GM23338 (cell line): ENCODE measurements at regions not wholly inside any gene's neighbourhood (a gene's known extent, or its start where the extent isn't known, plus 50 kb on each side); places are given as distances from the start of the nearest gene placed in this dataset.

Source experiments
- ATAC-seq: fragments of 200-7000 bp; cut with Tn5 transposase; 3 replicates; pipeline ENCODE4 v1.9.1; 2020
- DNase-seq: peaks from one replicate; pipeline ENCODE4 v3.0.0-alpha.2; 2015; ENCODE audit warnings: low spot score
- H2AFZ ChIP-seq: fragments of 200-600 bp; sonication (generic); 2 replicates; pipeline ENCODE4 v1.8.0; 2016; ENCODE audit warnings: antibody characterized with exemption, mild to moderate bottlenecking, moderate library complexity
- H3F3A ChIP-seq: fragments of 200-600 bp; sonication (generic); replicated peaks from 2 replicates; pipeline ENCODE4 v1.8.0; 2017; ENCODE audit warnings: antibody characterized with exemption, mixed run types, low read depth
- H3K27ac ChIP-seq: fragments of 200-600 bp; sonication (generic); 2 replicates; pipeline ENCODE4 v1.6.1; 2016; ENCODE audit warnings: low read depth
- H3K27me3 ChIP-seq: fragments of 200-600 bp; sonication (generic); 2 replicates; pipeline ENCODE4 v1.8.0; 2016; ENCODE audit warnings: mild to moderate bottlenecking, mixed run types, moderate library complexity; ENCODE audit not compliant: insufficient read depth
- H3K36me3 ChIP-seq: fragments of 200-600 bp; sonication (generic); 2 replicates; pipeline ENCODE4 v1.8.0; 2016; ENCODE audit warnings: mild to moderate bottlenecking; ENCODE audit not compliant: insufficient read depth
- H3K4me1 ChIP-seq: fragments of 200-600 bp; sonication (generic); 2 replicates; pipeline ENCODE4 v1.8.0; 2016; ENCODE audit warnings: mild to moderate bottlenecking, moderate library complexity; ENCODE audit not compliant: insufficient read depth
- H3K4me2 ChIP-seq: fragments of 200-600 bp; sonication (generic); 2 replicates; pipeline ENCODE4 v1.7.1; 2017; ENCODE audit warnings: mixed run types
- H3K4me3 ChIP-seq: fragments of 200-600 bp; sonication (generic); 2 replicates; pipeline ENCODE4 v1.6.1; 2016; ENCODE audit warnings: mixed run types
- H3K79me2 ChIP-seq: fragments of 200-600 bp; sonication (generic); replicated peaks from 2 replicates; pipeline ENCODE4 v1.8.0; 2017; ENCODE audit warnings: mild to moderate bottlenecking; ENCODE audit not compliant: insufficient read depth
- H3K9me2 ChIP-seq: fragments of 200-600 bp; sonication (generic); 2 replicates; pipeline ENCODE4 v1.8.0; 2017; ENCODE audit not compliant: insufficient read depth
- H4K20me1 ChIP-seq: fragments of 200-600 bp; sonication (generic); replicated peaks from 2 replicates; pipeline ENCODE4 v1.8.0; 2017; ENCODE audit warnings: mild to moderate bottlenecking; ENCODE audit not compliant: insufficient read depth
- H3K27ac Mint-ChIP-seq: 2 replicates; pipeline ENCODE4 v1.8.0; 2020; ENCODE audit warnings: inconsistent platforms, mild to moderate bottlenecking, moderate library complexity, mixed read lengths
- H3K27me3 Mint-ChIP-seq: 3 replicates; pipeline ENCODE4 v1.8.0; 2022; ENCODE audit warnings: low read depth, mild to moderate bottlenecking, moderate library complexity, mixed read lengths, inconsistent platforms; ENCODE audit not compliant: insufficient read depth, poor library complexity
- H3K36me3 Mint-ChIP-seq: 3 replicates; pipeline ENCODE4 v1.8.0; 2021; ENCODE audit warnings: low read depth, mild to moderate bottlenecking, inconsistent platforms, moderate library complexity, mixed read lengths
- H3K4me1 Mint-ChIP-seq: 3 replicates; pipeline ENCODE4 v1.8.0; 2020; ENCODE audit warnings: mild to moderate bottlenecking, inconsistent platforms, mixed read lengths
- H3K4me3 Mint-ChIP-seq: 3 replicates; pipeline ENCODE4 v1.8.0; 2021; ENCODE audit warnings: moderate library complexity, mild to moderate bottlenecking, inconsistent platforms, mixed read lengths
- H3K9me3 Mint-ChIP-seq: 3 replicates; pipeline ENCODE4 v1.8.0; 2020; ENCODE audit warnings: moderate library complexity, mild to moderate bottlenecking, inconsistent platforms, mixed read lengths
- CREB1 ChIP-seq: fragments of 250-450 bp; sonication (Bioruptor Pico); IDR thresholded peaks from 2 replicates; pipeline ENCODE4 v1.5.0; 2020; ENCODE audit warnings: low read depth, mild to moderate bottlenecking, moderate library complexity
- EZH2 ChIP-seq: fragments of 200-600 bp; sonication (generic); IDR thresholded peaks from one replicate; pipeline ENCODE4 v1.8.0; 2017; ENCODE audit warnings: antibody characterized with exemption, mild to moderate bottlenecking, low read depth; ENCODE audit not compliant: unreplicated experiment
- EZH2phosphoT487 ChIP-seq: fragments of 200-600 bp; sonication (generic); IDR thresholded peaks from one replicate; pipeline ENCODE4 v1.8.1; 2018; ENCODE audit warnings: antibody characterized with exemption; ENCODE audit not compliant: unreplicated experiment
- JUNB ChIP-seq: IDR thresholded peaks from one replicate; pipeline ENCODE4 v1.6.1; 2016; ENCODE audit warnings: antibody characterized with exemption; ENCODE audit not compliant: unreplicated experiment
- NANOG ChIP-seq: IDR thresholded peaks from 2 replicates; pipeline ENCODE4 v1.6.1; 2016; ENCODE audit warnings: antibody characterized with exemption, borderline replicate concordance
- POLR2AphosphoS5 ChIP-seq: IDR thresholded peaks from 2 replicates; pipeline ENCODE4 v1.6.1; 2016; ENCODE audit warnings: antibody characterized with exemption, low read depth
- STAT1 ChIP-seq: IDR thresholded peaks from one replicate; pipeline ENCODE4 v1.6.1; 2016; ENCODE audit warnings: antibody characterized with exemption; ENCODE audit not compliant: unreplicated experiment
- ZNF331 ChIP-seq: fragments of 250-450 bp; sonication (Bioruptor Pico); IDR thresholded peaks from 2 replicates; pipeline ENCODE4 v1.5.0; 2020; ENCODE audit warnings: low read depth, mild to moderate bottlenecking, moderate library complexity
- TF ChIP-seq, protein P1 (sequence below): IDR thresholded peaks from 2 replicates; pipeline ENCODE4 v1.6.1; 2016; ENCODE audit warnings: antibody characterized with exemption
- TF ChIP-seq, protein P2 (sequence below), 2 experiments: fragments of 200-600 bp in 1 of 2; sonication (generic) in 1 of 2; conservative IDR thresholded peaks; 2 replicates each; pipeline versions ENCODE4 v1.5.1 to v1.6.1; 2016 to 2017; ENCODE audit warnings: antibody characterized with exemption in 2 of 2, low read depth in 2 of 2, mild to moderate bottlenecking in 2 of 2, moderate library complexity in 1 of 2
- TF ChIP-seq, protein P3 (sequence below): IDR thresholded peaks from one replicate; pipeline ENCODE4 v1.6.1; 2018; ENCODE audit warnings: antibody characterized with exemption; ENCODE audit not compliant: unreplicated experiment
- TF ChIP-seq, protein P4 (sequence below): fragments of 250-450 bp; sonication (Bioruptor Pico); IDR thresholded peaks from 2 replicates; pipeline ENCODE4 v1.5.0; 2020; ENCODE audit warnings: mild to moderate bottlenecking, moderate library complexity

DNA sequence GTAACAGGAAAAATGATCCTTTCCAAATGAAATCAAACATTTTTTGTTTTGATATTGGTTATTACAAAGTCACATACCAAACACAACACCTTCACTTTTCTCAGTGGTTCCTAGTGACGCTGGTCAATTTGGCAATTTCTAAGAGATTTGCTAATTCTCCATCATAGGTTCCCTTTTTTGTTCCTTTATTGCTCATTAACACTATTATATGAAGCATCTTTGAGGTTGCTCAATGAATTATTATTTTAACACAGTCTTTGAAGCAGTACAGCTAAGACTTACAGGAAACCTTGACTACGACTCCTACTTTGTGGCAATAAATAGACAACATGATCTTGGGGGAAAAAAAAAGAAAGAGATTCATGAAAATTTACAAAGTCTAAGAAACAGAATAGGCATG lies 152.2 kb upstream of the VRK2 start:
- Mint-ChIP-seq H3K27me3 (no peaks in the 10 kb centered on the region), H3K4me3 (no peak overlapping the region), H3K36me3 (no peaks in the 10 kb centered on the region), H3K27ac (no peak overlapping the region), H3K9me3 (no peaks in the 10 kb centered on the region), H3K4me1 (no peaks in the 10 kb centered on the region)
- Histone ChIP-seq H3K4me1 (no peaks in the 10 kb centered on the region), H3K79me2 (no peaks in the 10 kb centered on the region), H2AFZ (no peak overlapping the region), H3K27ac (no peak overlapping the region), H3K4me3 (no peak overlapping the region), H3F3A (no peaks in the 10 kb centered on the region), H4K20me1 (no peaks in the 10 kb centered on the region), H3K27me3 (no peaks in the 10 kb centered on the region), H3K4me2 (no peak overlapping the region), H3K9me2 (no peaks in the 10 kb centered on the region), H3K36me3 (no peaks in the 10 kb centered on the region)
- TF ChIP-seq, protein P1, sequence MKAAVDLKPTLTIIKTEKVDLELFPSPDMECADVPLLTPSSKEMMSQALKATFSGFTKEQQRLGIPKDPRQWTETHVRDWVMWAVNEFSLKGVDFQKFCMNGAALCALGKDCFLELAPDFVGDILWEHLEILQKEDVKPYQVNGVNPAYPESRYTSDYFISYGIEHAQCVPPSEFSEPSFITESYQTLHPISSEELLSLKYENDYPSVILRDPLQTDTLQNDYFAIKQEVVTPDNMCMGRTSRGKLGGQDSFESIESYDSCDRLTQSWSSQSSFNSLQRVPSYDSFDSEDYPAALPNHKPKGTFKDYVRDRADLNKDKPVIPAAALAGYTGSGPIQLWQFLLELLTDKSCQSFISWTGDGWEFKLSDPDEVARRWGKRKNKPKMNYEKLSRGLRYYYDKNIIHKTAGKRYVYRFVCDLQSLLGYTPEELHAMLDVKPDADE, result no peak
- no peak for TF ChIP-seq EZH2
- no peak for TF ChIP-seq NANOG
- no peak for TF ChIP-seq EZH2phosphoT487
- TF ChIP-seq, protein P2, sequence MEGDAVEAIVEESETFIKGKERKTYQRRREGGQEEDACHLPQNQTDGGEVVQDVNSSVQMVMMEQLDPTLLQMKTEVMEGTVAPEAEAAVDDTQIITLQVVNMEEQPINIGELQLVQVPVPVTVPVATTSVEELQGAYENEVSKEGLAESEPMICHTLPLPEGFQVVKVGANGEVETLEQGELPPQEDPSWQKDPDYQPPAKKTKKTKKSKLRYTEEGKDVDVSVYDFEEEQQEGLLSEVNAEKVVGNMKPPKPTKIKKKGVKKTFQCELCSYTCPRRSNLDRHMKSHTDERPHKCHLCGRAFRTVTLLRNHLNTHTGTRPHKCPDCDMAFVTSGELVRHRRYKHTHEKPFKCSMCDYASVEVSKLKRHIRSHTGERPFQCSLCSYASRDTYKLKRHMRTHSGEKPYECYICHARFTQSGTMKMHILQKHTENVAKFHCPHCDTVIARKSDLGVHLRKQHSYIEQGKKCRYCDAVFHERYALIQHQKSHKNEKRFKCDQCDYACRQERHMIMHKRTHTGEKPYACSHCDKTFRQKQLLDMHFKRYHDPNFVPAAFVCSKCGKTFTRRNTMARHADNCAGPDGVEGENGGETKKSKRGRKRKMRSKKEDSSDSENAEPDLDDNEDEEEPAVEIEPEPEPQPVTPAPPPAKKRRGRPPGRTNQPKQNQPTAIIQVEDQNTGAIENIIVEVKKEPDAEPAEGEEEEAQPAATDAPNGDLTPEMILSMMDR (conservative IDR thresholded peaks at IDR 0.05; ENCODE audit: low read depth in 2 of 2), result no peak
- TF ChIP-seq, protein P3, sequence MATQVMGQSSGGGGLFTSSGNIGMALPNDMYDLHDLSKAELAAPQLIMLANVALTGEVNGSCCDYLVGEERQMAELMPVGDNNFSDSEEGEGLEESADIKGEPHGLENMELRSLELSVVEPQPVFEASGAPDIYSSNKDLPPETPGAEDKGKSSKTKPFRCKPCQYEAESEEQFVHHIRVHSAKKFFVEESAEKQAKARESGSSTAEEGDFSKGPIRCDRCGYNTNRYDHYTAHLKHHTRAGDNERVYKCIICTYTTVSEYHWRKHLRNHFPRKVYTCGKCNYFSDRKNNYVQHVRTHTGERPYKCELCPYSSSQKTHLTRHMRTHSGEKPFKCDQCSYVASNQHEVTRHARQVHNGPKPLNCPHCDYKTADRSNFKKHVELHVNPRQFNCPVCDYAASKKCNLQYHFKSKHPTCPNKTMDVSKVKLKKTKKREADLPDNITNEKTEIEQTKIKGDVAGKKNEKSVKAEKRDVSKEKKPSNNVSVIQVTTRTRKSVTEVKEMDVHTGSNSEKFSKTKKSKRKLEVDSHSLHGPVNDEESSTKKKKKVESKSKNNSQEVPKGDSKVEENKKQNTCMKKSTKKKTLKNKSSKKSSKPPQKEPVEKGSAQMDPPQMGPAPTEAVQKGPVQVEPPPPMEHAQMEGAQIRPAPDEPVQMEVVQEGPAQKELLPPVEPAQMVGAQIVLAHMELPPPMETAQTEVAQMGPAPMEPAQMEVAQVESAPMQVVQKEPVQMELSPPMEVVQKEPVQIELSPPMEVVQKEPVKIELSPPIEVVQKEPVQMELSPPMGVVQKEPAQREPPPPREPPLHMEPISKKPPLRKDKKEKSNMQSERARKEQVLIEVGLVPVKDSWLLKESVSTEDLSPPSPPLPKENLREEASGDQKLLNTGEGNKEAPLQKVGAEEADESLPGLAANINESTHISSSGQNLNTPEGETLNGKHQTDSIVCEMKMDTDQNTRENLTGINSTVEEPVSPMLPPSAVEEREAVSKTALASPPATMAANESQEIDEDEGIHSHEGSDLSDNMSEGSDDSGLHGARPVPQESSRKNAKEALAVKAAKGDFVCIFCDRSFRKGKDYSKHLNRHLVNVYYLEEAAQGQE, result no peak
- TF ChIP-seq, protein P4, sequence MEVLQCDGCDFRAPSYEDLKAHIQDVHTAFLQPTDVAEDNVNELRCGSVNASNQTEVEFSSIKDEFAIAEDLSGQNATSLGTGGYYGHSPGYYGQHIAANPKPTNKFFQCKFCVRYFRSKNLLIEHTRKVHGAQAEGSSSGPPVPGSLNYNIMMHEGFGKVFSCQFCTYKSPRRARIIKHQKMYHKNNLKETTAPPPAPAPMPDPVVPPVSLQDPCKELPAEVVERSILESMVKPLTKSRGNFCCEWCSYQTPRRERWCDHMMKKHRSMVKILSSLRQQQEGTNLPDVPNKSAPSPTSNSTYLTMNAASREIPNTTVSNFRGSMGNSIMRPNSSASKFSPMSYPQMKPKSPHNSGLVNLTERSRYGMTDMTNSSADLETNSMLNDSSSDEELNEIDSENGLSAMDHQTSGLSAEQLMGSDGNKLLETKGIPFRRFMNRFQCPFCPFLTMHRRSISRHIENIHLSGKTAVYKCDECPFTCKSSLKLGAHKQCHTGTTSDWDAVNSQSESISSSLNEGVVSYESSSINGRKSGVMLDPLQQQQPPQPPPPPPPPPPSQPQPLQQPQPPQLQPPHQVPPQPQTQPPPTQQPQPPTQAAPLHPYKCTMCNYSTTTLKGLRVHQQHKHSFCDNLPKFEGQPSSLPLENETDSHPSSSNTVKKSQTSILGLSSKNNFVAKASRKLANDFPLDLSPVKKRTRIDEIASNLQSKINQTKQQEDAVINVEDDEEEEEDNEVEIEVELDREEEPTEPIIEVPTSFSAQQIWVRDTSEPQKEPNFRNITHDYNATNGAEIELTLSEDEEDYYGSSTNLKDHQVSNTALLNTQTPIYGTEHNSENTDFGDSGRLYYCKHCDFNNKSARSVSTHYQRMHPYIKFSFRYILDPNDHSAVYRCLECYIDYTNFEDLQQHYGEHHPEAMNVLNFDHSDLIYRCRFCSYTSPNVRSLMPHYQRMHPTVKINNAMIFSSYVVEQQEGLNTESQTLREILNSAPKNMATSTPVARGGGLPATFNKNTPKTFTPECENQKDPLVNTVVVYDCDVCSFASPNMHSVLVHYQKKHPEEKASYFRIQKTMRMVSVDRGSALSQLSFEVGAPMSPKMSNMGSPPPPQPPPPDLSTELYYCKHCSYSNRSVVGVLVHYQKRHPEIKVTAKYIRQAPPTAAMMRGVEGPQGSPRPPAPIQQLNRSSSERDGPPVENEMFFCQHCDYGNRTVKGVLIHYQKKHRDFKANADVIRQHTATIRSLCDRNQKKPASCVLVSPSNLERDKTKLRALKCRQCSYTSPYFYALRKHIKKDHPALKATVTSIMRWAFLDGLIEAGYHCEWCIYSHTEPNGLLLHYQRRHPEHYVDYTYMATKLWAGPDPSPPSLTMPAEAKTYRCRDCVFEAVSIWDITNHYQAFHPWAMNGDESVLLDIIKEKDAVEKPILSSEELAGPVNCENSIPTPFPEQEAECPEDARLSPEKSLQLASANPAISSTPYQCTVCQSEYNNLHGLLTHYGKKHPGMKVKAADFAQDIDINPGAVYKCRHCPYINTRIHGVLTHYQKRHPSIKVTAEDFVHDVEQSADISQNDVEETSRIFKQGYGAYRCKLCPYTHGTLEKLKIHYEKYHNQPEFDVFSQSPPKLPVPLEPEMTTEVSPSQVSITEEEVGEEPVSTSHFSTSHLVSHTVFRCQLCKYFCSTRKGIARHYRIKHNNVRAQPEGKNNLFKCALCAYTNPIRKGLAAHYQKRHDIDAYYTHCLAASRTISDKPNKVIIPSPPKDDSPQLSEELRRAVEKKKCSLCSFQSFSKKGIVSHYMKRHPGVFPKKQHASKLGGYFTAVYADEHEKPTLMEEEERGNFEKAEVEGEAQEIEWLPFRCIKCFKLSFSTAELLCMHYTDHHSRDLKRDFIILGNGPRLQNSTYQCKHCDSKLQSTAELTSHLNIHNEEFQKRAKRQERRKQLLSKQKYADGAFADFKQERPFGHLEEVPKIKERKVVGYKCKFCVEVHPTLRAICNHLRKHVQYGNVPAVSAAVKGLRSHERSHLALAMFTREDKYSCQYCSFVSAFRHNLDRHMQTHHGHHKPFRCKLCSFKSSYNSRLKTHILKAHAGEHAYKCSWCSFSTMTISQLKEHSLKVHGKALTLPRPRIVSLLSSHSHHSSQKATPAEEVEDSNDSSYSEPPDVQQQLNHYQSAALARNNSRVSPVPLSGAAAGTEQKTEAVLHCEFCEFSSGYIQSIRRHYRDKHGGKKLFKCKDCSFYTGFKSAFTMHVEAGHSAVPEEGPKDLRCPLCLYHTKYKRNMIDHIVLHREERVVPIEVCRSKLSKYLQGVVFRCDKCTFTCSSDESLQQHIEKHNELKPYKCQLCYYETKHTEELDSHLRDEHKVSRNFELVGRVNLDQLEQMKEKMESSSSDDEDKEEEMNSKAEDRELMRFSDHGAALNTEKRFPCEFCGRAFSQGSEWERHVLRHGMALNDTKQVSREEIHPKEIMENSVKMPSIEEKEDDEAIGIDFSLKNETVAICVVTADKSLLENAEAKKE, result no peak
- no peak for TF ChIP-seq POLR2AphosphoS5
- no peak for TF ChIP-seq STAT1
- TF ChIP-seq ZNF331 (CRISPR knock-in tag), result no peak
- TF ChIP-seq JUNB, result no peak
- no peak for TF ChIP-seq CREB1 (CRISPR knock-in tag)
- DNase-seq, result no peak
- no peak for ATAC-seq
